ENCODE measurements at regions not wholly inside any gene's neighbourhood (a gene's known extent, or its start where the extent isn't known, plus 50 kb on each side); places are given as distances from the start of the nearest gene placed in this dataset.
"Not testable (repeated sequence)": the region's sequence is repeated elsewhere in the genome, so short reads cannot be mapped to it uniquely, and the experiment has no call there.

DNA sequence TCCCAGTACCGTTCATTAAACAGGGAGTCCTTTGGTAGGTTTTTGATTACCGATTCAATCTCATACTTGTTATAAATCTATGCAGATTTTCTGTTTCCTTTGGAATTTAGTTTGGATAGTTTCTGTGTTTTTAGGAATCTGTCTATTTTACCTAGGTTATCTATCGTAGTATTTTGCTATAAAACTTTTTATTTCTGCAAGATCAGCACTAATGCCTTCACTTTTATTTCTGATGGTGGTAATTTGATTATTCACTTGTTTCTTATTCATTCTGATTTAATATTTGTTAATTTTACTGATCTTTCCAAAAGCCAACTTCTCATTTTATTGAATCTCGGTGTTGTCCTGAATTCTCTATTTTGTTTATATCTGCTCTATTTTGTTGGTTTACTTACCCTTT, 577.7 kb upstream of the NRG3 start:
- no peak for DNase-seq

GRCh38 chr10:81303656-81304055, 571.3 kb upstream of the NRG3 start:
- no peak for DNase-seq

DNA sequence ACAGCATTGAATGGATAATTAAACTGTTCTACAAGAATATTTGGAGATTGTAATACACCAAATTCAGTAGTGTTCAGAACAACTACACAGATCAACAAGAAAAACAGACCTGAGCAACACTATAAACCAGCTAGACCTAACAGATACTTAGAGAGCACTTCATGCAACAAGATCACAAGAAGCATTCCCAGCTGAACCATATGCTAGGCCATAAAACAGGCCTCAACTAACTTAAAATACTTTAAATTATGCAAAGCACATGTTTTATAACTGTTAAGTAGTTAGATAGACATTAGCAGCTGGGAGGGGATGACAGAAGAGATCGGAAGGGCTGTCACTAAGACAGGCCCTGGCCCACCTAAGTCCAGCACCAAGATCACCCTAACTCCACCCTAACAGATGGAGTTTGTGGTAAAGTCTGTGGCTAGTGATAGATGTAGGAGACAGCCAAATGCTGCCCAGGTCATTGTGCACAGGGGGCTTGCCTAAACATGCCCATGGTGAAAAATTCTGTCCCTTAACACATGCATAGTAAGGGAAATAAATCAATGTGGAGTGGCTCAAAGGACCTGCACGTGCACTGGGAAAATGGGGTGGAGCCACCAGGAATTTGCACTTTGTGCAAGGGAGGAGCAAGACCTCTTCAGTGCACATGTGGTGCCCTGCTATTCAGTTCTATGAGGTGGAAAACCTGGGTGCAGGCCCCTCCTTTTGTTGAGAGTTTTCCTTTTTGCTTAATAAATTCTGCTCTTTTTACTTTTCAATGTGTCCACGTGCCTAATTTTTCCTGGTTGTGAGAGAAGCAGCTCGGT, 567.8 kb upstream of the NRG3 start:
- DNase-seq = no peak

DNA sequence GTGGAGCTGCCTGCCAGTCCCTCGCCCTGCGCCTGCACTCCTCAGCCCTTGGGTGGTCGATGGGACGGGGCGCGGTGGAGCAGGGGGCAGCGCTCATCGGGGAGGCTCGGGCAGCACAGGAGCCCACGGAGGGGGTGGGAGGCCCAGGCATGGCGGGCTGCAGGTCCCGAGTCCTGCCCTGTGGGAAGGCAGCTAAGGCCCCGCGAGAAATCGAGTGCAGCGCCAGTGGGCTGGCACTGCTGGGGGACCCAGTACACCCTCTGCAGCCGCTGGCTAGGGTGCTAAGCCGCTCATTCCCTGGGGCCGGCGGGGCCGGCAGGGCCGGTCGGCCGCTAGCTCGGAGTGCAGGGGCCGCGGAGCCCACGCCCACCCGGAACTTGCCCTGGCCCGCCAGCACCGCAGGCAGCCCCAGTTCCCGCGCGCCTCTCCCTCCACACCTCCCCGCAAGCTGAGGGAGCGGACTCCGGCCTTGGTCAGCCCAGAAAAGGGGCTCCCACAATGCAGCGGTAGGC, 565.9 kb upstream of the NRG3 start:
- DNase-seq = no peak

- DNase-seq = no peak
These were observed 560.5 kb upstream of the NRG3 start for GRCh38 chr10:81314471-81314870.

- DNase-seq = no peak
These were observed 560.0 kb upstream of the NRG3 start for GRCh38 chr10:81315026-81315425.

GRCh38 chr10:81348003-81348402, 527.0 kb upstream of the NRG3 start:
- DNase-seq = no peak

GRCh38 chr10:81367132-81367531, 507.9 kb upstream of the NRG3 start:
- no peak for DNase-seq

DNA sequence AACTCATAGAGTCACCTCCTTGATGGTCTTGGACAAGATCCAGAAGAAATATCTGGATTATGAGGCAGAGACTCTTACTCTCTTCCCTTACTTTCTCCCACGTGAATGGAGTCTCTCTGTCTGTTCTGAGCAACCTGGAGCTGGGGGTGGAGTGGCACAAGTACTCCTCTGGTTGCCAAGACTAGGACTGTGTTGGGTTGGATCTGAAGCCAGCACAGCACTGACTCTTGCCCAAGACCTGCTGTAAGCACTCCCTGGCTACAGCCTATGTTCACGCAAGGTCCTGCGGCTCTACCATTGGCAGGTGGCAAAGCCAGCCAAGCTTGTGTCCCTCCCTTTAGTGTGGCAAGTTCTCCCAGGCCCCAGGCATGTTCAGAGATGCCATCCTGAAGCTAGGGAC, 488.2 kb upstream of the NRG3 start:
- no peak for DNase-seq

GRCh38 chr10:81403451-81403850, 471.5 kb upstream of the NRG3 start:
- DNase-seq = no peak

- no peak for DNase-seq
These were observed 469.6 kb upstream of the NRG3 start for GRCh38 chr10:81405399-81405798.

DNA sequence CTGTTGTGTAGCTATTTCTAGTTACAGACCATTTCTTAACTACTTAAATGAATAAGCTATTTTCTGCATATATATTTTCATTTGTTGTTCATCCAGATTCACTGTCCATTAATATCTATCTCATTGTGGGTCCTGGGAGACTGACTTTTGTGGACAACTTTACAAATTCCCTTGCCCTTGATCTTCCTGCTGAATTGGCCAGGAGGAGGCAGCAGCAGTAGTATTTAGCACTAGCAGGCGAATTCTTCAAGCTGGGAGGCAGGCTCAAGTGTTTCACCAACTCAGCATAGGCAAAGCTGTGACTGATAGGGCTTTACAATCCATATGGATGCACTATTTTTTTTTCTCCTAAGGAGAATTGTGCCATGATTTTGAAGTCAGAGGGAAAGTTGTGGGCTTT, 461.0 kb upstream of the NRG3 start:
- DNase-seq = no peak

DNA sequence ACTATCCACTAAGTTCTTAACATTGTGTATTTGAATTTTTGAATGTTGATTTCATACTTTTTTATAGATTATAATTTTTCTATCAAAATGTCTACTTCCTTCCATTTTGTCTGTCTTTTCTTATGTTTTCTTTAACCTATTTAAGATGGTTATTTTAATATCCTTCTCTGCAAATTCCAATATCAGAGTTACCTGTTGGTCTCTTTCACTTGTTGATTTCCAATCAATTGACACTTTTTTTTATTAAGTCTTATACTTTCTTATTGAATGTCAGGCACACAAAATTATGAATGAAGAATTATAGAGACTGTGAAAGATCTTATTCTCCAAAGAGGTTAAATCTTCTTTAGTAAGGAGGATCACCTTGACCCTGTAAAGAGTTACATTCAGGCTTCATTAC, 448.3 kb upstream of the NRG3 start:
- DNase-seq = no peak

DNA sequence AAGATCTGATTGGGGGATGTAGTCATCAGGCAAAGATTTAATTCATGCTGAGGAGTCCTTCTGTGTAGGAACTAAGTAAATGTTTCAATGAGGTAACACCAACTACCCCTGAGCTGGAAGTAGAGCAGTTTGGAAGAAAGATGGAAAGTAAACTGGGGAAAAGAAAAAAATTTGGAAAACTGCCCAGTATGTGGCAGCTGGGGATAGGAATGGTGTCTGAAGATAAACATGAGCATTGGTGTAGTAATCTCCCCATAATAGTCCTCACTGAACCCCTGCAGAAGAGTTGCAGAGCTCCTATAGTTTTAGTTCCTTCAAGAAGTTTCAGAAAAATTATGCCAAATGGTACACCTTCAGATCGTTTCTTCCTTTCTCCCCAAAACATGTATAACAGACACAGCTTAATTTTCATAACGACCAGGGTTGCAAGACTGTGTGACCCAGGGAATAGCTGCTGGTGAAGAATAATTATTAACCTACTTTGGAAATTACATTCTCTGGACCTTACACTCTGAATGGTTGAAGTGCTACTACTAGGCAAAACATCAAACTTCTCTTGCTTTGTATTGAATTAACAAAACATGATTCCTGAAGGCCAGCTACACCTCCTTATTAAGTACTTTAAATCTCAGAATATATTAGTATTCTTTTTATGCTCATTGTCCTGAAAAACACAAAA, 446.4 kb upstream of the NRG3 start:
- DNase-seq = no peak

DNA sequence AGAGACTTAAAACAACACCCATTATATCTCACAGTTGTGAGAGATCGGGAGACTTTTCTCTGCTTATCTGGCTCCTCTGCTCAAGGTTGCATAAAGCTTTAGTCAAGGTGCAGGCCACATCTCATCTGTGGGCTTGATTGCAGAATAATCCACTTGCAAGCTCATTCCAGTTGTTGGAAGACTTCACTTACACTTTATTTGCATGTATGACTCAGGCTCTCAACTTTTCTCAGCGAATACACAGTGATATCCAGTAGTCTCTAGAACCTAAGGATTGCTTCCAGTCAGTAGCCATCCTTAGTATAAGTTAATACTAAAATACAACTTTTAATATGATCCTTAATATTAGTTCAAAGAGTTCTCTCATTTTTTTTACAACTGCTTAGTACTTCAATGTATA, 435.5 kb upstream of the NRG3 start:
- no peak for DNase-seq

DNA sequence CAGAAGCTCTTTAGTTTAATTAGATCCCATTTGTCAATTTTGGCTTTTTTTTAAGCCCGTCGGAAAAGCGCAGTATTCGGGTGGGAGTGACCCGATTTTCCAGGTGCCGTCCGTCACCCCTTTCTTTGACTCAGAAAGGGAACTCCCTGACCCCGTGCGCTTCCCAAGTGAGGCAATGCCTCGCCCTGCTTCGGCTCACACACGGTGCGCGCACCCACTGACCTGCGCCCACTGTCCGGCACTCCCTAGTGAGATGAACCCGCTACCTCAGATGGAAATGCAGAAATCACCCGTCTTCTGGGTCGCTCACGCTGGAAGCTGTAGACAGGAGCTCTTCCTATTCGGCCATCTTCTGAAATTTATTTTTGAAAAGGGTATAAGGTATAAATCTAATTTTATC, 433.4 kb upstream of the NRG3 start:
- DNase-seq = not testable (repeated sequence)

GRCh38 chr10:81444242-81444929, 430.6 kb upstream of the NRG3 start:
- no peak for DNase-seq

- no peak for DNase-seq
These were observed 424.3 kb upstream of the NRG3 start for GRCh38 chr10:81450651-81451050.

- DNase-seq = no peak
These were observed 402.0 kb upstream of the NRG3 start for GRCh38 chr10:81472927-81473470.

DNA sequence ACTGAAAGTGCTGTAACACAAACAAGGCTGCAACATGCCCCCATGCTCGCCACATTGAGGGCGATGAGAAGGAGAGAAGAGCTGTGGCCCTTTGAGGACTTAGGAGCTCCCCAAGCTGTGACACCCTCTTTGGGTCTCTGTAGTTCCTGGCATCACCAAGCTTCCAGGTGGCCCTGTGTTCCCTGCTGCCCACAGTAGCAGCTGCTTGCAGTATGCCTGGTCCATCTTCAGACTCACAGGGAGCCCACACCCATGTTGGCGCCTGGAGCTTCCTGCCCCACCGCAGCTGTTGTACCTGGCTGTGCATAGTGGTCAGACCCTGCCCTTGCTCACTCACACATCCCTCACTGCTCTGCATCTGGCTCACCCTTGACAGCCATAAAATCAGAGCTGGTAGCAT, 401.2 kb upstream of the NRG3 start:
- no peak for DNase-seq

- no peak for DNase-seq
These were observed 395.7 kb upstream of the NRG3 start for GRCh38 chr10:81479316-81479715.

DNA sequence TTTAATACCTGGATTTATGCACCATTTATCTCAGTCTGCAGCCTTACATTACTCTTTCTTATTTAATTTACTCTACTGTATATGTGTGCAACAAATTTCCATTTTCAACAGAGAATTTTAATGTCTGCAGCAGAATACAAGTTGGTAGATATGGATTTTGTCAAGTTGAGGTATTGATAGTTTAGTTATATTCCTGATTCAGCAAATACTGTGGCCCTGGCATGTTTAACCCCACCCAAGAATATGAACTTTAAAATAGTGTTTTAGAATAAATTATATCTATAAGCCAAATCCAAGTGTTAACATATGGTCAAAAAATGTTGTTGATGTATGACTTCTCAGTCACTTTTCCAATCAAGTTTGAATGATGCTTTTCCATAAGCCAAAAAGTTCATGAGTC, 378.4 kb upstream of the NRG3 start:
- no peak for DNase-seq

GRCh38 chr10:81498011-81498551, 376.9 kb upstream of the NRG3 start:
- no peak for DNase-seq
